ENCODE measurements at regions not wholly inside any gene's neighbourhood (a gene's known extent, or its start where the extent isn't known, plus 50 kb on each side); places are given as distances from the start of the nearest gene placed in this dataset.

GRCh38 chr2:236348279-236348678 is 84.1 kb upstream of the ASB18 start:
- H3K4me1 Mint-ChIP-seq (ENCODE audit: low read depth) = no peaks in the 10 kb centered on the region
- H3K36me3 Mint-ChIP-seq (ENCODE audit: insufficient read depth) = peaks cover 4% of the 10 kb centered on the region
- TF ChIP-seq CTCF (IDR thresholded peaks at IDR 0.05; ENCODE audit: unreplicated experiment) = no peak
- no peaks in the 10 kb centered on the region for H3K27me3 Mint-ChIP-seq
- H3K9me3 Mint-ChIP-seq (ENCODE audit: low read depth) = no peaks in the 10 kb centered on the region
- no peak overlapping the region for H3K4me3 Mint-ChIP-seq (ENCODE audit: low read depth)
- no peak overlapping the region for H3K27ac Mint-ChIP-seq
- no peak for DNase-seq (ENCODE audit: low spot score, unreplicated experiment)

GRCh38 chr2:236348976-236349375 is 84.8 kb upstream of the ASB18 start:
- Mint-ChIP-seq H3K36me3 (ENCODE audit: insufficient read depth) (peaks cover 4% of the 10 kb centered on the region), H3K27ac (no peak overlapping the region), H3K9me3 (ENCODE audit: low read depth) (no peaks in the 10 kb centered on the region), H3K4me1 (ENCODE audit: low read depth) (no peaks in the 10 kb centered on the region), H3K4me3 (ENCODE audit: low read depth) (no peak overlapping the region), H3K27me3 (no peaks in the 10 kb centered on the region)
- no peak for DNase-seq (ENCODE audit: low spot score, unreplicated experiment)
- no peak for TF ChIP-seq CTCF (IDR thresholded peaks at IDR 0.05; ENCODE audit: unreplicated experiment)

GRCh38 chr2:236350426-236350825 is 86.2 kb upstream of the ASB18 start:
- no peaks in the 10 kb centered on the region for H3K27me3 Mint-ChIP-seq
- no peaks in the 10 kb centered on the region for H3K9me3 Mint-ChIP-seq (ENCODE audit: low read depth)
- no peak for DNase-seq (ENCODE audit: low spot score, unreplicated experiment)
- no peak overlapping the region for H3K4me3 Mint-ChIP-seq (ENCODE audit: low read depth)
- TF ChIP-seq CTCF (IDR thresholded peaks at IDR 0.05; ENCODE audit: unreplicated experiment) = no peak
- peaks cover 4% of the 10 kb centered on the region for H3K36me3 Mint-ChIP-seq (ENCODE audit: insufficient read depth)
- no peak overlapping the region for H3K27ac Mint-ChIP-seq
- no peaks in the 10 kb centered on the region for H3K4me1 Mint-ChIP-seq (ENCODE audit: low read depth)

- Mint-ChIP-seq H3K4me3 (ENCODE audit: low read depth) (no peak overlapping the region), H3K9me3 (ENCODE audit: low read depth) (no peaks in the 10 kb centered on the region), H3K27ac (no peak overlapping the region), H3K27me3 (no peaks in the 10 kb centered on the region), H3K4me1 (ENCODE audit: low read depth) (no peaks in the 10 kb centered on the region), H3K36me3 (ENCODE audit: insufficient read depth) (peaks cover 4% of the 10 kb centered on the region)
- no peak for TF ChIP-seq CTCF (IDR thresholded peaks at IDR 0.05; ENCODE audit: unreplicated experiment)
- DNase-seq (ENCODE audit: low spot score, unreplicated experiment) = no peak
Measured at GRCh38 chr2:236351966-236352525, 87.8 kb upstream of the ASB18 start.

- no peak for DNase-seq (ENCODE audit: low spot score, unreplicated experiment)
- no peaks in the 10 kb centered on the region for H3K9me3 Mint-ChIP-seq (ENCODE audit: low read depth)
- H3K27ac Mint-ChIP-seq = no peak overlapping the region
- H3K36me3 Mint-ChIP-seq (ENCODE audit: insufficient read depth) = peaks cover 3% of the 10 kb centered on the region
- no peaks in the 10 kb centered on the region for H3K27me3 Mint-ChIP-seq
- H3K4me3 Mint-ChIP-seq (ENCODE audit: low read depth) = no peak overlapping the region
- no peaks in the 10 kb centered on the region for H3K4me1 Mint-ChIP-seq (ENCODE audit: low read depth)
- TF ChIP-seq CTCF (IDR thresholded peaks at IDR 0.05; ENCODE audit: unreplicated experiment) = peak; percentile 94
Measured at GRCh38 chr2:236352761-236353593, 88.8 kb upstream of the ASB18 start.
